GM23248 (cell line): ENCODE measurements at regions not wholly inside any gene's neighbourhood (a gene's known extent, or its start where the extent isn't known, plus 50 kb on each side); places are given as distances from the start of the nearest gene placed in this dataset.

Experiments used
- EZH2 ChIP-seq: fragments of 200-600 bp; sonication (generic); IDR thresholded peaks from 2 replicates; pipeline ENCODE4 v1.6.1; 2018; ENCODE audit warnings: antibody characterized with exemption, mild to moderate bottlenecking; ENCODE audit not compliant: insufficient read depth, poor library complexity, severe bottlenecking
- EZH2phosphoT487 ChIP-seq: fragments of 200-600 bp; sonication (generic); IDR thresholded peaks from 2 replicates; pipeline ENCODE4 v1.6.1; 2018; ENCODE audit warnings: antibody characterized with exemption, moderate library complexity, mild to moderate bottlenecking, low read depth; ENCODE audit not compliant: insufficient read depth

DNA sequence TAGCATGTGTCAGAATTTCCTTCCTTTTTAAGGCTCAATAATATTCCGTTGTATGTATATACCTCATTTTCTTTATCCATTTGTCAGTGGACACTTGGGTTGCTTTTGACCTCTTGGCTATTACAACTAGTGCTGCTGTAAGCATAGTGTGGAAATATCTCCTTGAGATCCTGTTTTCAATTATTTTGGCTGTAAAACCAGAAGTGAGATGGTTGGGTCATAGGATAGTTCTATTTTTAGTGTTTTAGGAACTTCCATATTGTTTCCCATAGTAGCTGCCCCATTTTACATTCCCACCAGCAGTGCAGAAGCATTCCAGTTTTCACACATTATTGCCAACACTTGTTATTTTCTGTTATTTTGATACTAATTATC is 70.4 kb upstream of the C15orf39 start:
- TF ChIP-seq EZH2 (no peak), EZH2phosphoT487 (no peak)
